Type B pancreatic cell (in vitro differentiated cells): ENCODE measurements at regions not wholly inside any gene's neighbourhood (a gene's known extent, or its start where the extent isn't known, plus 50 kb on each side); places are given as distances from the start of the nearest gene placed in this dataset.
"Not testable (repeated sequence)": the region's sequence is repeated elsewhere in the genome, so short reads cannot be mapped to it uniquely, and the experiment has no call there.

Experiments
- DNase-seq: peaks from one replicate; pipeline ENCODE4 v3.0.0; 2021; ENCODE audit warnings: mixed read lengths; ENCODE audit not compliant: unreplicated experiment; ENCODE audit errors: extremely low spot score
- H3K27ac Mint-ChIP-seq: 2 replicates; pipeline ENCODE4 v1.8.0; 2021; ENCODE audit warnings: mild to moderate bottlenecking, mixed read lengths
- H3K27me3 Mint-ChIP-seq: 2 replicates; pipeline ENCODE4 v1.8.0; 2021; ENCODE audit warnings: mixed read lengths
- H3K36me3 Mint-ChIP-seq: 2 replicates; pipeline ENCODE4 v1.8.0; 2021; ENCODE audit warnings: mixed read lengths
- H3K4me1 Mint-ChIP-seq: one replicate; pipeline ENCODE4 v1.8.0; 2021; ENCODE audit warnings: mixed read lengths; ENCODE audit not compliant: unreplicated experiment
- H3K4me3 Mint-ChIP-seq: 2 replicates; pipeline ENCODE4 v1.8.0; 2021; ENCODE audit warnings: mild to moderate bottlenecking, mixed read lengths
- H3K9me3 Mint-ChIP-seq: 2 replicates; pipeline ENCODE4 v1.8.0; 2021; ENCODE audit warnings: mixed read lengths
- TF ChIP-seq, protein P1 (sequence below): fragments of 200-600 bp; sonication (generic); conservative IDR thresholded peaks from 2 replicates; pipeline ENCODE4 v1.5.0; 2021; ENCODE audit warnings: antibody characterized with exemption, mild to moderate bottlenecking

DNA sequence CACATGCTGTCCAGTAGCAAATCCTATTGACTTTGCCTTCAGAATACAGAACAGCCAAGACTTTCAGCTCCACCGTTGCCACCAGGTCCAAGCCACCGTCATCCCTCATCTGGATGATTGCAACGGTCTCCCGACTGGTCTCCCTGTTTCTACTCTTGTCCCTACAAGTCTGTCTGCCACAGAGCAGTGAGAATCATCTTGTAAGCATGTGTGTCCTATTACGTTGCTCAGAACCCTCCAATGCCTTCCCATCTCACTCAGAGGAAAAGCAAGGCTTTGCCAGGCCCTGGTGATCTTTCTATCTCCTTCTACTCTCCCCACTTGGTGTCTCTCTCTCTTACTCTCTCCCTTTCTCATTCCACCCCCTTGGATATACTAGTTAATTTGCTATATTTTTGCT, 76.7 kb upstream of the GDNF start:
- TF ChIP-seq, protein P1, sequence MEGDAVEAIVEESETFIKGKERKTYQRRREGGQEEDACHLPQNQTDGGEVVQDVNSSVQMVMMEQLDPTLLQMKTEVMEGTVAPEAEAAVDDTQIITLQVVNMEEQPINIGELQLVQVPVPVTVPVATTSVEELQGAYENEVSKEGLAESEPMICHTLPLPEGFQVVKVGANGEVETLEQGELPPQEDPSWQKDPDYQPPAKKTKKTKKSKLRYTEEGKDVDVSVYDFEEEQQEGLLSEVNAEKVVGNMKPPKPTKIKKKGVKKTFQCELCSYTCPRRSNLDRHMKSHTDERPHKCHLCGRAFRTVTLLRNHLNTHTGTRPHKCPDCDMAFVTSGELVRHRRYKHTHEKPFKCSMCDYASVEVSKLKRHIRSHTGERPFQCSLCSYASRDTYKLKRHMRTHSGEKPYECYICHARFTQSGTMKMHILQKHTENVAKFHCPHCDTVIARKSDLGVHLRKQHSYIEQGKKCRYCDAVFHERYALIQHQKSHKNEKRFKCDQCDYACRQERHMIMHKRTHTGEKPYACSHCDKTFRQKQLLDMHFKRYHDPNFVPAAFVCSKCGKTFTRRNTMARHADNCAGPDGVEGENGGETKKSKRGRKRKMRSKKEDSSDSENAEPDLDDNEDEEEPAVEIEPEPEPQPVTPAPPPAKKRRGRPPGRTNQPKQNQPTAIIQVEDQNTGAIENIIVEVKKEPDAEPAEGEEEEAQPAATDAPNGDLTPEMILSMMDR, result no peak
- no peak overlapping the region for H3K4me3 Mint-ChIP-seq
- H3K36me3 Mint-ChIP-seq, result no peaks in the 10 kb centered on the region
- no peak for DNase-seq
- peaks cover 4% of the 10 kb centered on the region for H3K4me1 Mint-ChIP-seq
- no peak overlapping the region for H3K27ac Mint-ChIP-seq
- no peaks in the 10 kb centered on the region for H3K9me3 Mint-ChIP-seq
- peaks cover 15% of the 10 kb centered on the region for H3K27me3 Mint-ChIP-seq

DNA sequence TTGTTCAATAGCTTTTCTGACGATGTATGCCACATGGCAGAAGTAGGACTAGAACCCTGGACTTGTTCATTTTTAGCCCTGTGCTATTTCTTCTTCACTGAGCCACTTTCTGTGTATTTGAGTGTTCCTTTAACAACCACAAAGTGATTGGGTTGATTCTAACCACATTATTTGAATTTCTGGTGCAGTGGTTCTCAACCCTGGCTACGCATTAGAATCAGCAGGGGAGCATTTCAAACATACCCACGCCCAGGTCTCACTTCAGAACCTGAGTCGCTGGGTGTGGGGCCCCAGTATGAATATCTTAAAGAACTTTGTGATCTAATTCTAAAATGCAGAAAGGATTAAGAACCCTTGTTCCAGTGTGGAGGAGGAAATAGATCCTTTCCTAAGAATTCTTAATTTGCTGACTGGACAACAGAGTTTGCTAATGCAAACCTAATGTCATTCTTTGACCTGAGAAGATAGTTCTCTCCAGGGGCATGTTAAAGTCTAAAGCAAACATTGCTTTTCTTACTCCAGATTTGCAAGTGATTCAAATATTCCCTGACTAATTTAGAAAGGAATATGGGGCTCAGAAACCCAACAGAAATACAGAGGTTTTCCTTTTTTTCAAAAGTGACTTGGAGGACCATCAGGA, 75.4 kb upstream of the GDNF start:
- Mint-ChIP-seq H3K9me3 (no peaks in the 10 kb centered on the region), H3K4me3 (no peak overlapping the region), H3K27me3 (peaks cover 17% of the 10 kb centered on the region), H3K36me3 (no peaks in the 10 kb centered on the region), H3K27ac (no peak overlapping the region), H3K4me1 (peaks cover 4% of the 10 kb centered on the region)
- no peak for DNase-seq
- TF ChIP-seq, protein P1, result no peak

DNA sequence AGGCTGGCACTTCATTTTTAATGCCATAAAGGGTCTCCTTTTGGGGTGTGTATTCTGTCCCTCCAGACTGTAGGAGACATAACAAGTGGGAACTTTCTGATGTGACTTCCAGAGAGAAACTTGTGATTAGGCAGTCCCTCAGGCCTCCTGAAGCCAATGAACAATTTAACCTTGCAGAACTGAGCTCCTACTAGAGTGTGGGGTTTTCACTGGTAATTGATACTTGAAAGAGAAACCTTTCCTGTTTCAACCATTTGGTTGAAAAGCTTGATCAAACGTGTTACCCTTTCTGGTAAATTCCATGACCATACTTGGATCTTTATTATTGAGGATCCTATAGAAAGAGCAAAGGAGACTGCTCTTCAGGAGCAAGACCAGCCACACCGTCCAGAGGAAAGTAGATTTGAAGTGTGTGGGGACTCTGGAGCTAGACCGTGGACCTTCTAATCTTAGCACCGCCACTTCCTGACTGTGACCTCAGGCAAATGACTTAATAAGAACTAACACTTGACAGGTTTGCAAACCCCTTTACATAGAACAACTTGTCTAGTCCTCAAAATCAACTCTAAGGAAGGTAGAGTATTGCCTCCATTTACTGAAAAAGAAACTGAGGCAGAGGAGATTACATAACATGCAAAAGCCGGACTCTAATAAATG, 69.9 kb upstream of the GDNF start:
- not testable (repeated sequence) for H3K36me3 Mint-ChIP-seq, DNase-seq, H3K4me1 Mint-ChIP-seq, H3K27ac Mint-ChIP-seq, H3K4me3 Mint-ChIP-seq
- Mint-ChIP-seq H3K27me3 (peaks cover 13% of the 10 kb centered on the region), H3K9me3 (peaks cover 15% of the 10 kb centered on the region)

DNA sequence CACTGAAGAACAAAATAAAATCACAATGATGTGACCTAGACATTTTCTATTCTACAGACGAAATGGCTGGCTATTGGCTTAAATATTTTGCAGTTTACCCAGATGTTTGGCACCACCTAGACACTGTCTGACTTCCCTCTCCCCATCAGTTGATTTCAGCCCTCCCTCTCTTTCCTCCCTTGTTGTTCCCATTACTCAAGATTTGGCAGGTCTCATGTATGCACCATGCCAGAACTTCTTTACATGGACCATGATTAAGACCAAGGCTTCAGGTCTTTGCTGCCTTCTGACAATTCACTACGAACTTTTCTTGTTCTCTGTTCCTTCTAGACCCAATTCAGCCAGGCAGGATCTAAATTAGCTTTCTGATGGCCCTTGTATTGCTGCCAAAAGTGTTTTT, 66.6 kb upstream of the GDNF start:
- Mint-ChIP-seq H3K4me3 (no peak overlapping the region), H3K27me3 (peaks cover 9% of the 10 kb centered on the region), H3K27ac (no peak overlapping the region), H3K9me3 (peaks cover 15% of the 10 kb centered on the region), H3K4me1 (no peaks in the 10 kb centered on the region), H3K36me3 (no peaks in the 10 kb centered on the region)
- TF ChIP-seq, protein P1, result no peak
- DNase-seq, result no peak

DNA sequence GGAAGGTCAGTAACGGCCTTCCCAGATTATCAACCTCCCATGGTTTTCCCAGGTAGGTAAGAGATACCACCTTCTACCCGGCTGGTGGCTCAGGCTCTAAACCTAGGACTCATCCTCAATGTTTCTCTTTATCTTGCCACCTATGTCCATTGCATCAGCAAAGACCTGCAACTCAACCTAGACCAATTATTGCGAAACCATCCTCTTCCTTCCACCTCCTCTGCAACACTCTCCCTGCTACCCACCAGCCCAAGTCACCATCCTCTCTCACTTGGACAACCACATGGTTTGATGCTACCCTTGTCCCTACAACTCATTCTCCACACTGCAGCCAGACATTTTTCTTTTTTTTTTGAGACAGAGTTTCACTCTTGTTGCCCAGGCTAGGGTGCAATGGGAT, 65.4 kb upstream of the GDNF start:
- peaks cover 15% of the 10 kb centered on the region for H3K9me3 Mint-ChIP-seq
- no peaks in the 10 kb centered on the region for H3K4me1 Mint-ChIP-seq
- H3K27ac Mint-ChIP-seq, result no peak overlapping the region
- H3K36me3 Mint-ChIP-seq, result no peaks in the 10 kb centered on the region
- TF ChIP-seq, protein P1, result no peak
- DNase-seq, result no peak
- H3K4me3 Mint-ChIP-seq, result no peak overlapping the region
- H3K27me3 Mint-ChIP-seq, result peaks cover 4% of the 10 kb centered on the region

DNA sequence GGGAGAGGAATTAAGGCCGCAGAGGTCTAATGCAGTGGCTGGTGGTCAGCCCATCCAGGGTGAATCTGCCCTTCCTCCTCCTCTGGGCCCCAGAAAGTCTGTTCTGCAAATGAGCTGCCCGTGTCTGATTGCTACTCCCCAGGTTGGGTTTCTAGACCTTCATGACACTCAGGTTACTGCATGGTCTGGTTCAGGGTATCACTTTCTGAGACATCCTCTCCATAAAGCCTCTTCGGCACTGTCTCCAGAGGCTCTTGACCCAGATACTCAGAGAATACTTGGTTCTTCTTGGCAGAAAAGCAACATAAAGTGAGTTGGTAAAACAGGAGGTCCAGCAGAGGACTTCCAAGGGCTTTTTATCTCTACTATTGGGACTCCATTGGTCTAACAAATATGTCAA, 62.5 kb upstream of the GDNF start:
- Mint-ChIP-seq H3K27ac (no peak overlapping the region), H3K36me3 (no peaks in the 10 kb centered on the region), H3K9me3 (peaks cover 11% of the 10 kb centered on the region)

More for the DNA sequence above, 62.5 kb upstream of the GDNF start:
- H3K4me1 Mint-ChIP-seq, result no peaks in the 10 kb centered on the region
- DNase-seq, result no peak
- no peaks in the 10 kb centered on the region for H3K27me3 Mint-ChIP-seq
- no peak overlapping the region for H3K4me3 Mint-ChIP-seq
- TF ChIP-seq, protein P1, result no peak
